BJ (cell line): ENCODE measurements at regions not wholly inside any gene's neighbourhood (a gene's known extent, or its start where the extent isn't known, plus 50 kb on each side); places are given as distances from the start of the nearest gene placed in this dataset.

Source experiments
- CTCF ChIA-PET: fragments of 350-600 bp; formaldehyde crosslinking; extraction: SDS; loops from one replicate; lab custom pipeline; 2021; ENCODE audit warnings: antibody characterized with exemption, inconsistent platforms; lab: Yijun Ruan, JAX
- POLR2A ChIA-PET: fragments of 300-600 bp; sonication (Branson Sonifier 250); formaldehyde crosslinking; extraction: SDS; loops from one replicate; lab custom pipeline; 2021; ENCODE audit warnings: antibody characterized with exemption; lab: Charles Lee
- DNase-seq: peaks from one replicate; pipeline ENCODE4 v3.0.0-alpha.2; 2011; ENCODE audit warnings: low read depth
- H3K27me3 ChIP-seq: 2 replicates; pipeline ENCODE4 v1.6.0; 2011; ENCODE audit warnings: low read length; ENCODE audit not compliant: control insufficient read depth, insufficient read depth
- H3K36me3 ChIP-seq: 2 replicates; pipeline ENCODE4 v1.5.1; 2011; ENCODE audit warnings: low read length; ENCODE audit not compliant: control insufficient read depth, insufficient read depth
- H3K4me3 ChIP-seq: 2 replicates; pipeline ENCODE4 v1.5.1; 2011; ENCODE audit warnings: low read depth, mild to moderate bottlenecking, control low read depth, low read length
- TF ChIP-seq, protein P1 (sequence below): IDR thresholded peaks from 2 replicates; pipeline ENCODE4 v1.5.1; 2011; ENCODE audit warnings: low read depth, mild to moderate bottlenecking, control low read depth, inconsistent platforms, low read length, moderate library complexity; ENCODE audit not compliant: insufficient read depth

DNA sequence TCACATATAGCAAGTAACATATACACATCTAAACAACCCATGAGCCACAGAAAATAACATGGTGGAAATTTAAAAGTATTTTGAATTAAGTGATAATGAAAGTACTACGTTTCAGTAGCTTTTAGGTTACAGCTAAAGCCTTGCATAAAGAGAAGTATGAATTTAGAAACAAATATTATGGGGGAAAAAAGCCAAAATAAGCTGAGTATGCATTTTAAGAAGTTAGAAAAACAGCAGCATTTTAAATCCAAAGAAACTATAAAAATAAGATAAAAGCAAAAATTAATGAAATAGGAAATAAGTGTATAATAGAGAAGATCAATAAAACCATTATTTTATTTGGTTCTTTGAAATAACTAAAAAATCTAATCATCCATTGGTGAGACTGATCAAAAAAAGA, 89.8 kb upstream of the ARHGEF7 start:
- no peak for DNase-seq
- Histone ChIP-seq H3K4me3 (no peak overlapping the region), H3K36me3 (no peaks in the 10 kb centered on the region), H3K27me3 (no peaks in the 10 kb centered on the region)
- ChIA-PET CTCF (interaction anchor here (0.9 kb wide), 1 partner anchor 9 kb away, joined by 3 read pairs; no protein-coding TSS in a partner anchor), POLR2A (no interaction called here)
- TF ChIP-seq, protein P1, sequence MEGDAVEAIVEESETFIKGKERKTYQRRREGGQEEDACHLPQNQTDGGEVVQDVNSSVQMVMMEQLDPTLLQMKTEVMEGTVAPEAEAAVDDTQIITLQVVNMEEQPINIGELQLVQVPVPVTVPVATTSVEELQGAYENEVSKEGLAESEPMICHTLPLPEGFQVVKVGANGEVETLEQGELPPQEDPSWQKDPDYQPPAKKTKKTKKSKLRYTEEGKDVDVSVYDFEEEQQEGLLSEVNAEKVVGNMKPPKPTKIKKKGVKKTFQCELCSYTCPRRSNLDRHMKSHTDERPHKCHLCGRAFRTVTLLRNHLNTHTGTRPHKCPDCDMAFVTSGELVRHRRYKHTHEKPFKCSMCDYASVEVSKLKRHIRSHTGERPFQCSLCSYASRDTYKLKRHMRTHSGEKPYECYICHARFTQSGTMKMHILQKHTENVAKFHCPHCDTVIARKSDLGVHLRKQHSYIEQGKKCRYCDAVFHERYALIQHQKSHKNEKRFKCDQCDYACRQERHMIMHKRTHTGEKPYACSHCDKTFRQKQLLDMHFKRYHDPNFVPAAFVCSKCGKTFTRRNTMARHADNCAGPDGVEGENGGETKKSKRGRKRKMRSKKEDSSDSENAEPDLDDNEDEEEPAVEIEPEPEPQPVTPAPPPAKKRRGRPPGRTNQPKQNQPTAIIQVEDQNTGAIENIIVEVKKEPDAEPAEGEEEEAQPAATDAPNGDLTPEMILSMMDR: no peak

DNA sequence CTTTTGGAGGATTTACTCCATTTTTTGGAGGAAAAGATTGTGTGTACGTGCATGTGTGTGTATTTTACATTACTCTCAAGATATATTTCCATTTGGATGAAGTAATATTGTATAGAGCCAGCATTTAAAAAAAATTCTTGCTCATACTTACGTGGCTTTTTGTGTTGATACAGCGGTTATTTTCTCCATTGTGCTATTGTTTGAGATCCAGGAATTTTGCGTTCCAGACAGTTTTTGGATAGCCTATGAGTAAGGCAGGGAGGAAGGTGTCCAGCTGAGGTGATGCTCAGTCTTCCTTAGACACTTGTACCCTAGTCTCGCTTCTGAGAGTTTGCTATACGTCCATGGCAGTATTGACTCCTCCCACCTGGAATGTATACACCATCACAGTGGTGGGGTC, 92.2 kb upstream of the ARHGEF7 start:
- H3K36me3 ChIP-seq: no peaks in the 10 kb centered on the region
- ChIA-PET POLR2A (no interaction called here), CTCF (no interaction called here)
- H3K27me3 ChIP-seq: no peaks in the 10 kb centered on the region
- TF ChIP-seq, protein P1: no peak
- no peak for DNase-seq
- no peak overlapping the region for H3K4me3 ChIP-seq

DNA sequence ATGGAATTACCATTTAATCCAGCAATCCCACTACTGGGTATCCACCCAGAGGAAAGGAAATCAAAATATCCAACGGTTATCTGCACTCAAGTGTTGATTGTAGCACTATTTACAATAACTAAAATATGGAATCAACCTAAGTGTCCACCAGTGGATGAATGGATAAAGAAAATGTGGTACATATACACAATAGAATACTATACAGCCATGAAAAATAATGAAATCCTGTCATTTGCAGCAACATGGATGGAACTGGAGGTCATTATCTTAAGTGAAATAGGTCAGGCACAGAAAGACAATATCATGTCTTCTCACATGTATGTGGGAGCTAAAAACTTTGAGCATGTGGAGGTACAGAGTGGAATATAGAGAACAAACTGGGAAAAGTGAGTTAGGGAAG, 92.9 kb upstream of the ARHGEF7 start:
- no peak for DNase-seq
- ChIA-PET CTCF (no interaction called here), POLR2A (no interaction called here)
- no peak overlapping the region for H3K4me3 ChIP-seq
- no peaks in the 10 kb centered on the region for H3K27me3 ChIP-seq
- no peaks in the 10 kb centered on the region for H3K36me3 ChIP-seq
- TF ChIP-seq, protein P1: no peak

DNA sequence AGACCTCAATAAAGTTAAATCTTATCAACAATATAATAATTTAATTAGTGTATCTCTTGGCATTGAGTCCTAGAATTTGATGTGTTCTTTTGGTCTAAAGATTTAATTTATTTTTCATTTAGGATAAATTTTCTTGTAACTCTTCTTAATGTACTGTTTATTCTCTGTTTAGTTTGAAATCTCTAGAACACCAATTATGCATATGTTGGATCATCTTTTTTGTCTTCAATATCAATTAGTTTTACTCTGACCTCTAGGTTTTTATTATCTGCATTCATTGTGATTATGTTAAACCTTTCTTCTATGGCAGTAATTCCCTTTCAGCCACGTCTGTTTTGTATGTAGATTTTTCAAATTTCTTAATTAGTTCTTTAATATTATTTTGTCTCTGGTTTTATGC, 93.8 kb upstream of the ARHGEF7 start:
- Histone ChIP-seq H3K27me3 (no peaks in the 10 kb centered on the region), H3K36me3 (no peaks in the 10 kb centered on the region), H3K4me3 (no peak overlapping the region)
- CTCF ChIA-PET: interaction anchor here (1.0 kb wide), 1 partner anchor 15 kb away, joined by 3 read pairs; no protein-coding TSS in a partner anchor
- TF ChIP-seq, protein P1: no peak
- POLR2A ChIA-PET: no interaction called here
- DNase-seq: no peak

DNA sequence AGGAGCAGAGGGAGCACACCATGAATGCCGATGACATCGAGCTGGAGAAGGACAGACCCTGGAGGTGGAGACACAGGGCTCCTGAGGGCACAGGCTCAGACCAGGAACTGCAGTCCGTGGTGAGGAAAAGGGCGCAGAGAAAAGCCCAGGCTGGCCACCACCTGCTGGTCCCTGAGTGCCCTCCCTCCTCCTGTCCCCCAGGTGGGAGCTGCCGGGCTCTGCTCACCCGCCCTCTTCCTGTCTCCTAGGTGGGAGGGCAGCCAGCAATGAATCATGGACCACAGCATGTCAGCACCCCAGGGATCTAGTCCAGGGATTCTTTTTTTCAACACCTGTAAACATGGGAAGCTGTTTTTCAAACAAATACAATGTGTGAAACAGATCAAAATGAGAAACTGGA, 94.6 kb upstream of the ARHGEF7 start:
- Histone ChIP-seq H3K4me3 (no peak overlapping the region), H3K36me3 (no peaks in the 10 kb centered on the region), H3K27me3 (no peaks in the 10 kb centered on the region)
- DNase-seq: no peak
- ChIA-PET POLR2A (no interaction called here), CTCF (interaction anchor here (1.0 to 1.1 kb wide), 2 partner anchors 8 to 14 kb away, joined by 3 read pairs; no protein-coding TSS in a partner anchor)
- TF ChIP-seq, protein P1: no peak
